ENCODE measurements at regions not wholly inside any gene's neighbourhood (a gene's known extent, or its start where the extent isn't known, plus 50 kb on each side); places are given as distances from the start of the nearest gene placed in this dataset.

DNA sequence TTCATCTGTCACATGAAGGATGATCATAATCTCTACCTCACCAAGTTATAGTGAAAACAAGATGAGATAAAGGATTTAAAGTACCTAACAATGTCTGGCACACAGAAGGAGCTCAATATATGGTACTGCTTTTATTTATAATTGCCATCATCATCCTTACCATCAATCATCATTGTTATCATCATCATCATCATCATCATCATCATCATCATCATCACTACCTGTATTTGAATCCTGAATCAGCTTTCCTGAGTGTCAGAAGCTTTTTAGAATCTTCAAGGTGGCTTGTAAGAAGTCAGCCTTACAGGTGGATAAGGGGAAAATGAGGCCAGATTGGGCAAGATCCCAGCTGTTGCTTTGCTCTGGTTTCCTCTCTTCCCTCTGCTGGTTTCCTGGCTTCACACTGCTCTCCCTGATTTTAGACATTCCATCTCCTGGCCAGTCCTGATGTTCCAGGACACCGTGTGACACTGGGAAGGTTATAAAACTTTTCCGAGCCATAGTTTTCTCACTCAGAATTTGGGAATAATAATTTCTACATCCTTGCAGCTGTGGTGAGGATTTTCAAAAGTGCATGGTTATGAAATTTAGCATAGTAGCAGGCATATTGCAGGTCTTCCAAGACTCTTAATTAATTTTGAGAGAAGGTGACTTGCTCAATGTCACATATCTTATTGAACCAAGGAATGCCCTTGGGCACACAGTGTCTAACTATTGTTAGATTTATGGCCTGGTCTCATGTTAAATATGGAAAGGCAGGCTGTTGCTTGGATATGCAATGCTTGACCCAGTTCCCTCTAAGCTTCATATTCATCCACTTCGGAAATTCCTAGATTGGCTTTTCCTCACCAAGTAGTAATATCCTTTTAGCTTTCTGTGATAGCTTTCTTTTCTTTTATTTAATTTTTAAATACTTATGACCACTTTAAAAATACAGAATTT lies 160.7 kb downstream of the TMEM38B start:
- H3K27ac ChIP-seq: no peak overlapping the region
- no peak for TF ChIP-seq ZFX (IDR thresholded peaks at IDR 0.05; ENCODE audit: borderline replicate concordance)
- TF ChIP-seq, protein P1, sequence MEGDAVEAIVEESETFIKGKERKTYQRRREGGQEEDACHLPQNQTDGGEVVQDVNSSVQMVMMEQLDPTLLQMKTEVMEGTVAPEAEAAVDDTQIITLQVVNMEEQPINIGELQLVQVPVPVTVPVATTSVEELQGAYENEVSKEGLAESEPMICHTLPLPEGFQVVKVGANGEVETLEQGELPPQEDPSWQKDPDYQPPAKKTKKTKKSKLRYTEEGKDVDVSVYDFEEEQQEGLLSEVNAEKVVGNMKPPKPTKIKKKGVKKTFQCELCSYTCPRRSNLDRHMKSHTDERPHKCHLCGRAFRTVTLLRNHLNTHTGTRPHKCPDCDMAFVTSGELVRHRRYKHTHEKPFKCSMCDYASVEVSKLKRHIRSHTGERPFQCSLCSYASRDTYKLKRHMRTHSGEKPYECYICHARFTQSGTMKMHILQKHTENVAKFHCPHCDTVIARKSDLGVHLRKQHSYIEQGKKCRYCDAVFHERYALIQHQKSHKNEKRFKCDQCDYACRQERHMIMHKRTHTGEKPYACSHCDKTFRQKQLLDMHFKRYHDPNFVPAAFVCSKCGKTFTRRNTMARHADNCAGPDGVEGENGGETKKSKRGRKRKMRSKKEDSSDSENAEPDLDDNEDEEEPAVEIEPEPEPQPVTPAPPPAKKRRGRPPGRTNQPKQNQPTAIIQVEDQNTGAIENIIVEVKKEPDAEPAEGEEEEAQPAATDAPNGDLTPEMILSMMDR (IDR thresholded peaks at IDR 0.05): no peak

DNA sequence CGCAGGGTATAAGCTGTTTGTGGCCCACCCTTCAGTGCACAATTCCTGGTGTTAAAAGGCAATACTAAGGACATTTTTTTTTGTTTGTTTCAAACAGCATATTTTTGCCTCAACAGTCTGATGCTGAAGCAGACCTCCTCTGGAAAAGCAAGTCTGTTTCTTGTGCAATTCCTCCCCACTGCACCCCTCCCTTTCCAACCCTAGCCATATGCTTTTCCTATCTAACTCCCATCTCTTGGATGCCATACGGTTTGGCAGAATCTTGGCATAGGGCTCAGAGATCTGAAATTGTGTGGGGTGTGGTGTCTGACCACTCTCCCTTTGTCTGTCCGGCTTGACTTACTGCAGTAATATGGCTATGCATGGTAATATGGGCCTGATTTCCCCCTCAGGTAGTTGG lies 161.6 kb downstream of the TMEM38B start:
- TF ChIP-seq, protein P1 (IDR thresholded peaks at IDR 0.05): no peak
- TF ChIP-seq ZFX (IDR thresholded peaks at IDR 0.05; ENCODE audit: borderline replicate concordance): no peak
- no peak overlapping the region for H3K27ac ChIP-seq

DNA sequence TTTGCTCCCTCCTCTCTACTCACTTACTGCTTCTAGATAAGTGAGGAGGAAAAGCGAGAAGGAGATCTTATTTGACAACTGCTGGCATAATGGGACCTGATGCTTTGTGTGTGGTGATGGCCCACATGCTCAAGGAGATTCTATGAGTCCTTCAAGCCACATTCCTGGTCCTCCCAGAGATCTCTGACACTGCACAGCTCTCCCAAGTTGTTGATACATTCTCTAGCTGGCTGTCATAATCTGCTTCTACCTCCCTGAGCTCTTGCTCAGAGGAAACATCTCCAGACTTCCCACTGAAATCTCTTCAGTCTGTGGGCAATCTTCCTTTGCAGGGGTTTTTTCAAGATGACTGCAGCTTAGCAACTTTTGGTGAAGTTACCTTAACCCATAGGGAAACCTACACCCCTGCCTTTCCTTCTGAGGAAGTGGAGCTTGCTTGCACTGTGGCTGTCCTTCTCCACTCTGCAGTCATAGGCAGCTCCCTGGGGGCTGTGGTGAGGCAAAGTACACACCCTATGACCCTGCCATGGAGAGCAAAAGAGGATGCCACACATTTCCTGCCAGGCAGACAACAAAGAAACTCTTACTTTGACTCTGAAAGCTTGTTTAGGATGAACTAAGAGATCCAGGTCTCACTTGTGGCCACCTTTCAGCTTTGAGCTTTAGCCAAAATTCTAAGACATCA lies 163.8 kb downstream of the TMEM38B start:
- TF ChIP-seq, protein P1 (IDR thresholded peaks at IDR 0.05): no peak
- TF ChIP-seq ZFX (IDR thresholded peaks at IDR 0.05; ENCODE audit: borderline replicate concordance): no peak
- H3K27ac ChIP-seq: no peak overlapping the region

DNA sequence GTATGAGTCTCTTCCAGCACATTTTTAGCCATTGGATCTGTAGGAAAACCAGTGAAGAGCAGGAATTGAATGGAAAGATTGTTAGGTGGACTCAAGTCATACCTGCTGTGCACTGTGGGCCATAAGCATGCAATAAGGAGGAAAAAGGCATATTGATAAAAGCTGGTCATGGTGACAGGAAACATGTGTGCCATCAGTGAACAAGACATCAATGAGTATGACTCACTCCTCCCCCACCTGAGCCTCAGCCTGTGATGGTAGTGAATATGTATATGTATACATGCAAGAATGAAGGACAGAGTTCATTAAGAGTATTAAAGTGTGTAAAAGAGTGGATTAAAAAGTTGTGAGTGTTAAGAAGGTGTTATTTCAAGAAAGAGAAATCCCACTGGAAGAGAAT lies 164.5 kb downstream of the TMEM38B start:
- no peak overlapping the region for H3K27ac ChIP-seq
- TF ChIP-seq ZFX (IDR thresholded peaks at IDR 0.05; ENCODE audit: borderline replicate concordance): no peak
- TF ChIP-seq, protein P1 (IDR thresholded peaks at IDR 0.05): no peak

DNA sequence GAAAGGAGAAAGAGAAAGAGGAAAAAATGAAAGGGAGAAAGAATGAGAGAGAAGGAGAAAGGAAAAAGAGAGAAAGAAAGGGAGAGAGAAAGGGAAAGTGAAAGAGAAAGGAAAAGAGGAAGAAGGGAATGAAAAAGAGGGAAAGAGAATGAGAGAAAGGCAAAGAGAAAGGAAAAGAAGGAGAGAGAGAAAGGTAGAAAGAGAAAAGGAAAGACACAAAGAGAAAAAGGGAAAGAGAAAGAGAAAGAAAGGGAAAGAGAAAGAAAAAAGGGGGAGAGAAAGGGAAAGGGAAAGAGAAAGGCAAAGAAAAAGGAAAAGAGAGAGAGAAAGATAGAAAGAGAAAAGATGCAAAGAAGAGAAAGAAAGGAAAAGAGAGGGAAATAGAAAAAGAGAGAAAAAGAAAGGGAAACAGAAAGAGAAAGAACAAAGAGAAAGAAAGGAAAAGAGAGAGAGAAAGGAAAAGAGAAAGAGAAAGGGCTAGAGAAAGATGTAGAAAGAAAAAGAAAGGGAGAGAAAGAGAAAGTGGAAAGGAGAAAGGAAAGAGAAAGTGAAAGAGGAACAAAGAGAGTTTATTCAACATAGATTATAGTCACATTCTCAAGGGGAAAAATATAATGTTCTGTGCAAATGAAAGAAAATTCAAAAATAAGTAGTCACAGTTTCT lies 165.2 kb downstream of the TMEM38B start:
- H3K27ac ChIP-seq: no peak overlapping the region
- TF ChIP-seq ZFX (IDR thresholded peaks at IDR 0.05; ENCODE audit: borderline replicate concordance): no peak
- TF ChIP-seq, protein P1 (IDR thresholded peaks at IDR 0.05): no peak

DNA sequence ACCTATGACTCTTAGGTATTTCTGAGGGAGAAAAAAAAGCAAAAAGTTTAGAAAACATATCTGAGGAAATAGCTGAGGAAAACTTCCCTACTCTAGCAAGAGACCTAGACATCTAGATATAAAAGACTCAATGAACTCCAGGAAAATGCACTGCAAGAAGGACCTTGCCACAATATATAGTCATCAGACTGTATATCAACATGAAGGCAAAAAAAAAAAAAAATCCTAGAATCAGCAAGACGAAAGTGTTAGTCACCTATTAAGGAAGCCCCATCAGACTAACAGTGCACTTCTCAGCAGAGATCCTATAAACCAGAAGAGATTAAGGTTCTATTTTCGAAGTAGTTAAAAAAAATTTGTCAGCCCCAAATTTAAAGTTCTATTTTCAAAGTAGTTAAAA lies 166.2 kb downstream of the TMEM38B start:
- TF ChIP-seq, protein P1 (IDR thresholded peaks at IDR 0.05): no peak
- no peak for TF ChIP-seq ZFX (IDR thresholded peaks at IDR 0.05; ENCODE audit: borderline replicate concordance)
- no peak overlapping the region for H3K27ac ChIP-seq

Data from 22Rv1 (cell line).